ENCODE measurements at regions not wholly inside any gene's neighbourhood (a gene's known extent, or its start where the extent isn't known, plus 50 kb on each side); places are given as distances from the start of the nearest gene placed in this dataset.
"Not testable (repeated sequence)": the region's sequence is repeated elsewhere in the genome, so short reads cannot be mapped to it uniquely, and the experiment has no call there.

DNA sequence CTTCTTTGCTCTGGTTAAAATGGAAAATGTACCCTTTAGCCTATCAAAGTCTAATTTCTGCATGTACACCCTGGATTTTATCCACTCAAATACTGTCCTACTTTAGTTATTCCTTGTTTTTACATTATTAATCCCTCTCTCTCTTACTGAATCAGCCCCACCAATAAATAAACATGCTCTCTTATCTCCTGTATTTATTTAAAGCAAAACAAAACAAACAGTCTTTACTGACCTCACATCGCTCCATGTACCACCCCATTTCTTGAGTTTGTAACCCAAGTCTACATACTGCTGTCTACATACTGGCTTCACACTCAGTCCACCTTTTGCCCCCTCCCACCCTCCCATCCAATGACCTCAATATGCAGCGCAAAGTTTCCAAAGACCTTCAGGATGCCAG, 113.3 kb upstream of the RORA start:
- Histone ChIP-seq H3K27ac (ENCODE audit: low read depth) (no peak overlapping the region), H3K4me3 (ENCODE audit: low read depth, low read length) (no peak overlapping the region), H3K4me1 (ENCODE audit: insufficient read depth) (no peaks in the 10 kb centered on the region), H3K36me3 (ENCODE audit: insufficient read depth) (no peaks in the 10 kb centered on the region)
- DNase-seq (ENCODE audit: extremely low spot score): no peak
- 78% methylated on average over 2 of the region's 2 CpGs for WGBS

DNA sequence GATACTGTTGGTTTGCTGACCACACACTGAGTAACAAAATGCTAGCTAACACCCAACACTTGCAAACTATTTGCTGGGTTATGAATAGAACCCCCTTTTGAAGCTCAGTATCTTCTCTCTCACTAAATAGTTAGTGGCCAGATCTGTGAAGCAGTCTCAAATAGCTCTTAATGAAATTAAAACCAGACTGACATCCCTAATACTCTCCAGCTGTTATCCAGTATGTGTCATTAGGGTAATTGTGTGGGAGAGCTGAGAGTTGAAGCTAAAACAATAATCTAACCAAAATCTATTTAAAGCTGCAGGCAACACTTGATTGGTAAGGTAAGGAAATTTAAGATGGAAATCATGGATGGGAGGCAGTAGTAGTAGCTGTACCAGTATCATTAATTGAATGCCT, 110.4 kb upstream of the RORA start:
- H3K27ac ChIP-seq (ENCODE audit: low read depth): no peak overlapping the region
- H3K36me3 ChIP-seq (ENCODE audit: insufficient read depth): no peaks in the 10 kb centered on the region
- H3K4me1 ChIP-seq (ENCODE audit: insufficient read depth): no peaks in the 10 kb centered on the region
- no peak for DNase-seq (ENCODE audit: extremely low spot score)
- no peak overlapping the region for H3K4me3 ChIP-seq (ENCODE audit: low read depth, low read length)

DNA sequence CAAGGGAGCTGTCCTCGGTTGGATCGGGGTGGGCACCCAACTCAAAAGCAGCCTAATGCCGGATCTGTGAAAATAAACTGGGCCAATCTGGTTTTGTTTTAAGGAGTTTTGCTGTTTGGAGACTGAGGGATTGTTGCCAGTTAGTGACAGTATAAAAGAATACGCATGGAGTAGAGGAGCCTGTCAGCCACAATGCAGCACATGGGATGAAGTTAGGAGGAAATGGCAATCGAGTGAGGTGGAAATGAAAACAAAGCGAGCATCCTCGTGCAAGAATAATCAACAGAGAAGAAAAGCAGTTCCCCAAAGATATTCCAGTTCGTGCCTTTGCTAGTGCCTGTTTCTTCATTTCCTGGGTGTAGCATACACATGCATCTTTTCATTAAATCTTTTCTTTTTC, 108.4 kb upstream of the RORA start:
- Histone ChIP-seq H3K4me3 (ENCODE audit: low read depth, low read length) (no peak overlapping the region), H3K4me1 (ENCODE audit: insufficient read depth) (no peaks in the 10 kb centered on the region), H3K27ac (ENCODE audit: low read depth) (no peak overlapping the region), H3K36me3 (ENCODE audit: insufficient read depth) (no peaks in the 10 kb centered on the region)
- DNase-seq (ENCODE audit: extremely low spot score): no peak
- WGBS: 79% methylated on average over 8 of the region's 8 CpGs

DNA sequence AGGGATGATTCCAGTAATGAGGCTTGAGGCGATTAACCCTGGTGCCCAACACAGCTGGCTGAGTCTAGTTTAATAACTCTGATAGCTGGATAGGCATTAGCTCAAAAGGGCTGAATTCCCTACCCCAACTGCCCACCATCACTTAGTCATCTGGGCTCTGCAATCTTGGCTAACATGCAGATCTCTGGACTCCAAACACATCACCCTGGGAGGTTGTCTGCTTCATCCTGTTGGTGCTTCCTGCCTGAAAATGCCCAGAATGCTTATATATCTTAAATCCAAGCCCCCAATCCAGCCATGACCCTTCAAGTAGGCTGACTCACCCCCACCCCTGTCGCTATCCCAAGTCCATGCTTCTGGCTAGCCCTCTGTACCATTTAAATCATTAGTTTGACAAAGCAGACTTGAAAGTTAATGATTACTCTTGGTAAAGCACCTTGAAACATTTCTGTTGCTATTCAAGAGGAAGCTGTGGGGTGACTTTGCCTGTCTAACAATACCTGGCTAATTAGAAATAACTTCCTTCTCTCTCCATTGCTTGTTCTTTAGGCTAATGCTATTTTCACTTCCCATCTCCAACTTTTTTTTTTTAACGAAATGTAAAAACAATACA, 107.0 kb upstream of the RORA start:
- H3K27ac ChIP-seq (ENCODE audit: low read depth): no peak overlapping the region
- H3K4me3 ChIP-seq (ENCODE audit: low read depth, low read length): no peak overlapping the region
- no peaks in the 10 kb centered on the region for H3K4me1 ChIP-seq (ENCODE audit: insufficient read depth)
- DNase-seq (ENCODE audit: extremely low spot score): no peak
- WGBS: 85% methylated on average over 3 of the region's 3 CpGs
- no peaks in the 10 kb centered on the region for H3K36me3 ChIP-seq (ENCODE audit: insufficient read depth)

DNA sequence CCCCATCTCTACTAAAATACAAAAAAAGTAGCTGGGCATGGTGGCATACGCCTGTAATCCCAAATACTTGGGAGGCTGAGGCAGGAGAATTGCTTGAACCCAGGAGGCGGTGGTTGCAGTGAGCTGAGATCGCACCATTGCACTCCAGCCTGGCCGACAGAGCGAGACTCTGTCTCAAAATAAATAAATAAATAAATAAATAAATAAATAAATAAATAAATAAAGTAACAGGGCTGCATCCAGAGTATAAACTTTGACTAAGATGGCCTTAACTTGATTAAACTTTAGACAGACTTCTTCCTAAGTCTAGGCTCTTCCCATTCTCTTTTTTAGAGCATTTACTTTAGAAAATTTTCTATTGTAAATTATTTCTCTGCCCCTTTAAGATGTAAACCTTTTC, 105.6 kb upstream of the RORA start:
- not testable (repeated sequence) for H3K4me3 ChIP-seq (ENCODE audit: low read depth, low read length); H3K36me3 ChIP-seq (ENCODE audit: insufficient read depth); H3K27ac ChIP-seq (ENCODE audit: low read depth); H3K4me1 ChIP-seq (ENCODE audit: insufficient read depth); DNase-seq (ENCODE audit: extremely low spot score)
- 97% methylated on average over 5 of the region's 5 CpGs for WGBS

DNA sequence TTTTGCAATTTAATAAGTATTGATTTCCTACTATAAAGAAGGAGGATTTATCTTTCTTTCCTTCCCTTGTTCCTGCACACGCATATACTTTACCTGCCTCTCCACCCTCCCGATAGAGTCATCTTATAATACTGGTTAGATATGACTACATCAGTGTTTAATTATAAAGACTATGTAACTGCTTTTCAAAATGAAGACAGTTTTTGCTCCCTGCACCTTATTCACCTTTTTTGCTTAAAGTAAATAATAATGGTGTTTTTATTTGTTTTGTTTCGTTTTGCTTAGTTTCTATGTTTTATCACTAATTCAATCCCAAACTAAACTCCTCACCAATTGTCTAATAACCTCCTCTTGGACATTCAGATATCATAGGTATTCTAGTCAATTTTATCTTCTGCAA, 101.9 kb upstream of the RORA start:
- H3K27ac ChIP-seq (ENCODE audit: low read depth): no peak overlapping the region
- no peaks in the 10 kb centered on the region for H3K36me3 ChIP-seq (ENCODE audit: insufficient read depth)
- no peak overlapping the region for H3K4me3 ChIP-seq (ENCODE audit: low read depth, low read length)
- DNase-seq (ENCODE audit: extremely low spot score): no peak
- 88% methylated on average over 3 of the region's 3 CpGs for WGBS
- H3K4me1 ChIP-seq (ENCODE audit: insufficient read depth): peaks cover 2% of the 10 kb centered on the region

DNA sequence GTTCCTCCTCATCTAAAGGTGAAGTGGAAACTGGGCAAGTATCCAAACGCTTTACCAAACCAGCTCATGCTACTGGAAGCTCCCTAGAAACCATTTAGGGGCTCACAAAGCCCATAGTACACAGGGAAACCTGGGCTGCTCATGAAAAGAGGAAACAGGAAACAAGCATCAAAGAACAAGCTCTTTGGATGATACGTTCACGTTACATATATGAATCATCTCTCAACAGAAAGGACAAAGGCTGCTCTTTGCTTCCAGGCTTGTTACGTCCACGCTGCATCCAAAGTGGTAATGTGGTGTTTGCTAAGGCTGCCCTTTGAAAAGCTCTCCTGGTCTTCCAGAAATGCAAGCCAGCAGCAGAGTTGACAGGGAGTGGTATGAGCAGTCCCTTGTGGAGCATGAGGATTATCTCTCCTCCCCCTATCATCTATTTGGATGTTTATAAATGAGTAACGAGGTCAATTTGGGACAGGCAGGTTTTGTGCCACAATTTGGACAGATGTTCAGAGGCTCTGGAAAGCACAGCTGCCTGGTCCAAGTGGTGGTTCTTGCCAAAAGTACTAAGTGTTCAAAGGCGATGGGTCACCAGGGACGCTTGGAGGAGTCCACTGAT, 98.0 kb upstream of the RORA start:
- H3K4me1 ChIP-seq (ENCODE audit: insufficient read depth): peaks cover 2% of the 10 kb centered on the region
- WGBS: 51% methylated on average over 8 of the region's 8 CpGs
- no peak for DNase-seq (ENCODE audit: extremely low spot score)
- no peak overlapping the region for H3K4me3 ChIP-seq (ENCODE audit: low read depth, low read length)
- no peaks in the 10 kb centered on the region for H3K36me3 ChIP-seq (ENCODE audit: insufficient read depth)
- H3K27ac ChIP-seq (ENCODE audit: low read depth): no peak overlapping the region

DNA sequence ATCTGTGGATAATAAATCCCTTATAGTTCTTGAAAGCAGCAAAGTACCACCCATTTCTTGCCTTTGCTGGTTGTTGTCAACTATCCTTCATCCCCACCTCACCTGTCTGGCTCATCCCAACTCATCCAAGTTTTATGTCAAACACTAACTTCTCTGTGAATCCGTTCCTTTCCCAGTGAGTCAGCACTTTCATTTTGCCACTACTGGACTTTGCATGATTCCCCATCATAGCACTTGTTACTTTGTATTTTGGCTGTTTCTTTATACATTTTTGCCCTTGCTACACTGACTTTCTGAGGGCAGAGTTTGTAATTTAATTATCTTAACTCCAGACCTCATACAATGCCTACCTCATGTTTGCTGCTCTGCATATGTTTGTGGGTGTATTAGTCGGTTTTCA, 90.8 kb upstream of the RORA start:
- DNase-seq (ENCODE audit: extremely low spot score): no peak
- no peaks in the 10 kb centered on the region for H3K36me3 ChIP-seq (ENCODE audit: insufficient read depth)
- H3K4me1 ChIP-seq (ENCODE audit: insufficient read depth): no peaks in the 10 kb centered on the region
- no peak overlapping the region for H3K27ac ChIP-seq (ENCODE audit: low read depth)
- WGBS: 82% methylated on average over 2 of the region's 2 CpGs
- no peak overlapping the region for H3K4me3 ChIP-seq (ENCODE audit: low read depth, low read length)

DNA sequence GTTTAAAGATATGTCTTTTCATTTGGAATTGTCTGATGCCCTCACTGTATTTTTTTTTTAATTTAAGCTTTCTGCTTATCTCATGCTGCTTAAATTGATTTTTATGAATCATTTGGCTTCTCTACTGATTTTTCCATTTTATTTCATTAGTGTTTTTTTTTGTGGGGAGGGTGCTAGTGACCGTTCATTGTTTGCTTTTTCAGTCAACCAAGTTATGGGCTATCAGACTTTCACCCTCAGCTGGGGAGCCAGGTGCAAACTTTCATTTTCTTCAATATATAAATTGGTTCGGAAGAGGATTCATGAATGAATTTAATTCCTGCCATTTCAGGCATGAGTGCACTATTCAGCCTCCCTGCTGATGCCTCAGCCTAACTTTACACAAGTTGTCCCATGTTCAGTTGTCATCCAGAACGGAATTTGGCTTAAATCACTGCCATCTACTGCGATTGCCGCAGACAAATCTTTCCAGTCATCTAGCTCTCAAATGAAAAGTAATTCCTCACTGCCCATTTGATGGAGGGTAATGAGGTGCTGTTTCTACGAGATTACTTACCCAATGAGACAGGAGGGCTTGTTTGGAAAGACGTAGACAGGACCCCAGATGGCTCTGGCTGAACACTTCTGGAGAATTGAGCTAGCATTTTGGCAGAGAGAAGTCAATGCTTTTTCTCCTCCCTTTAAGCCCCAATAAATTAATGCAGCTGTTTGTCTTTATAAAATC, 89.9 kb upstream of the RORA start:
- Histone ChIP-seq H3K36me3 (ENCODE audit: insufficient read depth) (no peaks in the 10 kb centered on the region), H3K4me3 (ENCODE audit: low read depth, low read length) (no peak overlapping the region), H3K27ac (ENCODE audit: low read depth) (no peak overlapping the region), H3K4me1 (ENCODE audit: insufficient read depth) (no peaks in the 10 kb centered on the region)
- WGBS: 64% methylated on average over 7 of the region's 7 CpGs
- DNase-seq (ENCODE audit: extremely low spot score): no peak

DNA sequence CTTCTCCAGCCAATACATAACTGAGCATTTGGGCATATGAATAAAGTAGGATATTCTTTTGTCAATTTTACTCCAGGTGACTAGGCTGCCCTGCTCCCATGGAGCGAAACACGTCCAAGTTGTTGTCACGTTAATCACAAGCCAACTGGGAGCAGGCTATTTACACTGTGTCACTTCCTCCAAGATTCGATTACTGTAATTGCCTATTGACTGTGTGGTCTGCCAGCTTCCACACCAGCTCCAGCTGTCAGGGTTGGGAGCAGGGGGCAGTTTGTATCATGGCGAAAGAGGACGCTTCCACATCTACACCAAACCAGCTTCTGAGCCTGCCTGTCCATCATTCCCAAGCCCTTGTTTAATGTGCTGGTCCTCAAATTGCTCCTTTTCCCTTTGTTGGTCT, 89.2 kb upstream of the RORA start:
- no peaks in the 10 kb centered on the region for H3K36me3 ChIP-seq (ENCODE audit: insufficient read depth)
- no peak for DNase-seq (ENCODE audit: extremely low spot score)
- no peaks in the 10 kb centered on the region for H3K4me1 ChIP-seq (ENCODE audit: insufficient read depth)
- H3K27ac ChIP-seq (ENCODE audit: low read depth): no peak overlapping the region
- H3K4me3 ChIP-seq (ENCODE audit: low read depth, low read length): no peak overlapping the region
- 69% methylated on average over 6 of the region's 6 CpGs for WGBS

DNA sequence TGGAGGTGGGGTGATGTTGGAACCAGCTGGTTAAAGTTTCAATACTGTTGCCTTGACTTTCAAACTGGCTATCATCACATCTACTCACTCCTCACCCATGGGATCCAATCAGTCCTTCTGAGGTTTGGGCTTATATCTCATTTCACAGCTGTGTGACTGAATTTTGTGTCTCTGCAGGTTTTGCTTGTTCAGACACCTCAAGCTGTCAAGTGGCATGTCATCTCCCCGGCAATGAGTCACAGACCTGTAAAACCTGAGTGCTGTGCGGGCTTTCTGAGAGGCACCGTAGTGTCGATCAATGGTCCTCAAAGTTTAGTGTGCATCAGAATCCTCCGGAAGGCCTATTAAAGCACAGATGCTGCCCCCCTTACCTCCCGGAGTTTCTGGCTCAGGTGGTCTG, 86.4 kb upstream of the RORA start:
- H3K4me3 ChIP-seq (ENCODE audit: low read depth, low read length): no peak overlapping the region
- no peaks in the 10 kb centered on the region for H3K36me3 ChIP-seq (ENCODE audit: insufficient read depth)
- WGBS: 94% methylated on average over 6 of the region's 6 CpGs
- no peak for DNase-seq (ENCODE audit: extremely low spot score)
- no peak overlapping the region for H3K27ac ChIP-seq (ENCODE audit: low read depth)
- H3K4me1 ChIP-seq (ENCODE audit: insufficient read depth): no peaks in the 10 kb centered on the region

DNA sequence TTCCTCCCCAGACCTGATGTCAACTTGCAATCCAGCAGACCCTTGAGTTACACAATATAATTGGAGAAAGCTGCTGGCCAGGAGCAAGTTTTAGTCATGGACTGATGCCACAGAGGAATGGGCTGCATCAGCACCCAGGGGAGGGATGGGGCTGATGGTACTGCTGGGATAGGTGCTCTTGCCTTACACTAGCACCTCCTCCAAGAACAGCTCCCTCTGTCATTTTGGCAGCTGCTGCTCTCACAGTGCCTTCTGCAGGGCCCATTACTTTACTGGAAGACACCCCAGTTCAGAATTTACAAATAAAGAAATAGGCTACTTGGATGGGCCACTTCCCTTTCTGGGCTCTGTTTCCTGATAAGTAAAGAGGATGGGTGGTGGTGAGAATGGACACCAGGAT, 85.3 kb upstream of the RORA start:
- Histone ChIP-seq H3K4me1 (ENCODE audit: insufficient read depth) (no peaks in the 10 kb centered on the region), H3K4me3 (ENCODE audit: low read depth, low read length) (no peak overlapping the region), H3K36me3 (ENCODE audit: insufficient read depth) (no peaks in the 10 kb centered on the region), H3K27ac (ENCODE audit: low read depth) (no peak overlapping the region)
- no peak for DNase-seq (ENCODE audit: extremely low spot score)

DNA sequence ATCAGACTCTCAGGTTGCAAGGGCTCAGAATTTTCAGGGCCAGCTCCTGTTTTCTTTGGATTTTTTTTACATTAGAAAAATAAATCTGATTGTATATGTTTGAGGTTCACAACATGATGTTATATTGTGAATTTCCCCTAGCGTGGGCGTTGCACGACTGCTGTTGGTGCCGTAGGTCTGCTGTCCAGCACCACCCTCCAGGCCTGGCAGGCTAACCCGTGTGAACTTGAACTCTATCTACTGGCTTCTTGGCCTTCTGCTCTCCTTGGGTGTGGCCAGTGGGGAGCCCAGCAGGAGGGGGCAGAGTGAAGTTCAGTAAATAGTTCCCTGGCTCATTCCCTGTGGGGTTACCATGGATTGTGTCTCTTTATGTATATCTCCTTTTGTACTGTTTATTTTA, 80.5 kb upstream of the RORA start:
- Histone ChIP-seq H3K27ac (ENCODE audit: low read depth) (no peak overlapping the region), H3K36me3 (ENCODE audit: insufficient read depth) (no peaks in the 10 kb centered on the region), H3K4me3 (ENCODE audit: low read depth, low read length) (no peak overlapping the region), H3K4me1 (ENCODE audit: insufficient read depth) (no peaks in the 10 kb centered on the region)
- DNase-seq (ENCODE audit: extremely low spot score): no peak
- WGBS: 63% methylated on average over 5 of the region's 5 CpGs

DNA sequence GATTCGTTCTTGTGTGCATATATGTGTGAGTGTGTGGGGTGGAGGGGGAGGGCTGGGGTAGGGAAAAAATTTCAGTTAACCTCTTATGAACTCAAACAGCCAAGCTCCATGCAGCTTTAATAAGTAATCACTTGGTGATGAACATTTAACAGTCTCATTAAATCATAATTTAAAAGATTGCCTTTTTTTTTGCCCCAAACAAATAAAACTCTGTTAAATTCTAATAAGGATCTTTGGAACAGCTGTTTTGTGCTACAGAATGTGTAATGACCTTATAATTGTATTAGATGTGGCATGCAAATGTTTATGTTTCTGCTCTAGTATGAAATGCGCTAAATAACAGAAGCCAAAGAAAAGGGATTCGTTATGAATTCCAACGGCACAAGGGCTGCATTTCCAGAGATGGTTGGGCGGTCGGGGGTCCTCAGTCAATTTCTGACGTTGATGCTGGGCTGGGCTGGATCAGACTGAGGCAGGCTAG, 80.0 kb upstream of the RORA start:
- no peaks in the 10 kb centered on the region for H3K36me3 ChIP-seq (ENCODE audit: insufficient read depth)
- 30% methylated on average over 7 of the region's 7 CpGs for WGBS
- DNase-seq (ENCODE audit: extremely low spot score): no peak
- H3K4me3 ChIP-seq (ENCODE audit: low read depth, low read length): no peak overlapping the region
- H3K27ac ChIP-seq (ENCODE audit: low read depth): no peak overlapping the region
- H3K4me1 ChIP-seq (ENCODE audit: insufficient read depth): no peaks in the 10 kb centered on the region
